Activated naive CD4-positive, alpha-beta T cell (primary cell): ENCODE measurements at regions not wholly inside any gene's neighbourhood (a gene's known extent, or its start where the extent isn't known, plus 50 kb on each side); places are given as distances from the start of the nearest gene placed in this dataset.

Source experiments
- DNase-seq, 4 experiments: peaks; one replicate each; lab custom pipeline; 2025; lab: John Stamatoyannopoulos, UW

- no peak for DNase-seq
These were observed 414.2 kb downstream of the FOXO1 start for GRCh38 chr13:40252241-40252640.

DNA sequence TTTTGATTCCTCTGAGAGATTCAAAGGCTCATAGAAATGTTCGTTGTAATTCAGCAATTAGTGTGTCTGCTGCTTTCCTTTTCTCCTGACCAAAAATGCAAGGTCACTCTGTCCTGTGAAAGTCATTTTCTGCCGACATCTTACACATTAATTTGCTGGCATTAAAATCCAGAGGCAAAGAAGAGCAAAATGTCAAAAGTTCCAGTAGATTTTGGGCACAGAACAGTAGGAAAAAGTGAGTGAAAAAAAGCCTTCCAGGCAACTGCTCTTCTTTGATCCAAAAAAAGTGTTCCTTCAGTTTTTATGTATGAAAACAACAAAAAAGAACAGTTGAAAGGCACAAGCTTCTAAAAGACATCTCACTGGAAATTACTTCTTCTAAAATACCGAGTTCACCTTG is 413.8 kb downstream of the FOXO1 start:
- no peak for DNase-seq

DNA sequence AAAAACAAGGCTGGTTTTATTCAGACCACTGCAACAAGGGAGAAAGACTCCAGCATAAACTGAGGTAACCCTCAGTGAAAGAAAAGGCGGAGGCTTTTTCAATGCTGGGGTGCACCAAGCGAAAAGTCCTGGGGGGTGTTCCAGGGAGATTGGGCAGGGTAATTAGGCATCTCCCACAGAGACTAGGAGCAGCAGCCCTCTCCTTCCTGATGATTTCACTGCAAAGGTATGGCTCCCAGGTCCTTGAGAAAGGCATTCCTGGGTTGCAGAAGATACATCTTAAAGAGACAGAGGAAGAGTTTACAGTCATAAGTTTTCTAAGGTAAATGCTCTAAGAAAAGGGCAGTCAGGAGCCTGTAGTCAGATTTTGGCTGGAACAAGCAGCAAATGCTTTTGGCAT is 412.0 kb downstream of the FOXO1 start:
- no peak for DNase-seq

DNA sequence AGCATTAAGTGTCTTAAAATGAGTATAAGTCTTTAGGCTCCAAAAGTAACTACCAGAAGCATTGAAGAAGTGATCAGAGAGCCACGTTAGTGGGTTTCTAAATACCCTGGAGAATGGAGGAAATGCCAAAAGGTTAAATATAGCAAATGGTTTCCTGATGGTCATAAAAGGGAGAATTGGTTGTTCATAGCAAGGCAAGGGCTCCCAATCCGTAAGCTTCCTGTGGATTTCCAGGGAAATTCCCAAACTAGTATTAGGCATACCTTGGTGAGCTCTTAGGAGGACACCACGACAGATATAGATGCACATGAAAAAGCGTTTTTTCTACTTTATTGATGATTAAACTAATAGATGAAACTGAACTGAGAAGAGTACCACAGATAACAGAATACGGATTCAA is 410.9 kb downstream of the FOXO1 start:
- DNase-seq = no peak

GRCh38 chr13:40259899-40260298 is 406.5 kb downstream of the FOXO1 start:
- DNase-seq = no peak

- no peak for DNase-seq
These were observed 405.1 kb downstream of the FOXO1 start for GRCh38 chr13:40261336-40261735.

DNA sequence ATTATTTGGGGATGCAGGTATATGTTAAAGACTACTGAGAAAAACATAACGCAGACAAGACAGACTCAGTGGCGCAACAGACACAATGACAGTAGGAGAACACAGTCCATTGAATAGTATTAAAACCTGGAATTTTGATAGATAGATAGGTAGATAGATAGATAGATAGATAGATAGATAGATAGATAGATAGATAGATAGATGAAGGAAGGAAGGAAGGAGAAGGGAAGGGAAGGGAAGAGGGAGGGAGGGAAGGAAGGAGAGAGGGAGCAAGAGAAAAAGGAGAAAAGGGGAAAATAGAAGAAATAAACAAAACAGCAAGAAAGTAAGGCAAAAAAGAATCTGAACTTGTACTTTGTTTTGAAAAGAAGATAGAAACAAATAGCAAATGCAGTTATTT is 404.5 kb downstream of the FOXO1 start:
- DNase-seq = no peak

GRCh38 chr13:40269086-40269485 is 397.4 kb downstream of the FOXO1 start:
- DNase-seq = no peak

- DNase-seq = no peak
These were observed 395.7 kb downstream of the FOXO1 start for GRCh38 chr13:40270726-40271125.

- no peak for DNase-seq
These were observed 395.1 kb downstream of the FOXO1 start for GRCh38 chr13:40271271-40271885.

DNA sequence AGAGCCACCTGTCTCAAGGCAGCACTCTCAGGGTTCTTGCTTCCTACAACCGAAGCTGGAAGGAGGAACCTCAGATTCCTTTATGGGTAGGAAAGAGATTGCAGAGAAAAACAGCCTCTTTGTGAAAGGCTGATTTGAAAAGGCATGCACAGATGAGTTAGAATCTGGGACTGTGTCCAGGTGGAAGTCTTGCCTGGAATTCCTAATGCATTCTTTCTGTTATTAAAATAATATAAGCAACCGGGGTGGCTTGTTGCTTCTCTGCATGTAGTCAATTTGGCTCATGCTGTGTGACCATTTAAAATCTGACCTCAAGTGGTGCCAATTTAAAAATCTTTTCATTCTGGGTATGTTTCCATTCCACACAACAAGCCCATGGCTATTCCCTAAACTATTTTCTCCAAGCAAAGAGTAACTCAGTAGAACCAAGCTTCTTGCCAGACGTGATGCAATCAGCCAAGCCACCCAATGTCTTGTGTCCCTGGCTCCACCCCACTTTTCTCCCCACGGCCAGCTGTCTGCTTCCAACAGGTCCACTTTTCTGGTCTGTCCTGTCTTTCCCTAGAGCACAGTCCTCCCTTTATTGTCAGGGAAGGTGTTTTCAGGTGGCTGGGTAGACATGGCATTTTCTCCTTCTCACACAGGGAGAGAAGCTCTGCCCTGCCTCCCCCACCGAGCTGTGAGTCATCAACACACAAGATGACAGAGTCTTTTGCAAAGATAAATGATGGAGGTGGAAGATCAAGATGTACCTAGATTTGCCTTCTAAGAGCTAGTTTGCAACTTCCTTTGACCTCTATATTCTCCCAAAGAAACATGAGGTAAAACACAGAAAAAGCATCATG is 394.3 kb downstream of the FOXO1 start:
- DNase-seq = peak in 1 of 4 experiments; percentile 34

GRCh38 chr13:40272776-40273139 is 393.7 kb downstream of the FOXO1 start:
- DNase-seq = no peak

DNA sequence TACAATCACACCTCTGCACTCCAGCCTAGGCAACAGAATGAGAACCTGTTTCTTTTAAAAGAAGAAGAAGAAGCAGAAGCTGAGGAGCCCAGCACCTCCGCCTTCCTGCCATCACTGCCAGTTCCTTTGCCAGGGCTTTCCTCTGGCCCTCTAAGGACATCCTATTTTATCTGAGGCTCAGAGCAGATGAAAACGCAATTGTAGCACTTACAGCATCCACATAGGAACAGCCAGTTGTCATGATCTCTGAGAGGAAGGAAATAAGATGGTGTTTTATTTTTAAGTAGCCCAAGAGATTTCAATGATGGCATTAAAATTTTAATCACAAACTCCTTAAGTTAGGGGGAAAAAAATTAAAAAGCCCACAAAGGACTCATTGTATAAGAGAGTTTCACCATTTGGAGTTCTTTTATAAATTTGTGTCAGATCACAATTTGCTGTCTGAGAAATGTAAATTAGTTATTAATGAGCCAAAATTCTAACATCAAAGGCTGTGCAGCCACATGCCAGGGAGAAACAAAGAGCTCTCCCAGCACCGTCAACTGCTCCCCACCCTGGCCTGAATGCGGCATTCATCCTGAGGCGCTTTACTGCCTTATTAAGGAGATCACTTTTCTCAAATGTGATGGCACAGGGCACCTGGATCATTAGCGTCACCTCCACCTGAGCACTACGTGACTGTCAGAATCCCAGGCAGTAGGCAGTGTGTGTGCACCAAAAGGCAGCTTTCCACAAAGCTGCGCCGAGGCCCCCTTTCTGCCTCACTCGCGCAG is 393.0 kb downstream of the FOXO1 start:
- DNase-seq = no peak

DNA sequence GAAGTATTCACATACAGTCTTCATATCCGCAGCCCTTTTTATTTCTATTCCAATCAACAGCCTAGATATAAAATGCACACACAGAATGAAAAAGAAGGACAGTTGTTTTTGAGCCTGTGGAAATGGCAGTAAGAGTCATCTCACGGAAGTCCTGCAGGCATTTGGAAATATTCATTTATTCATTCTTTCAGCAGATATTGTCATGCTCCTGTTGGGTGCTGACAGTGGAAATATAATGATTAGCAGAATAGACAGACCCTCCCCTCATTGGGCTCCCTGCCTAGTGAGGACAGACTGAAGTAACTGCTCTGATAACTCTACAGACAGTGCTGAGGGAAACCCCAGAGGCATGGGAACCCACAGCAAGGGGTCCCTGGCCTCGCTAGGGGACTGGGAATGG is 392.3 kb downstream of the FOXO1 start:
- DNase-seq = no peak

GRCh38 chr13:40275155-40275554 is 391.3 kb downstream of the FOXO1 start:
- DNase-seq = no peak

DNA sequence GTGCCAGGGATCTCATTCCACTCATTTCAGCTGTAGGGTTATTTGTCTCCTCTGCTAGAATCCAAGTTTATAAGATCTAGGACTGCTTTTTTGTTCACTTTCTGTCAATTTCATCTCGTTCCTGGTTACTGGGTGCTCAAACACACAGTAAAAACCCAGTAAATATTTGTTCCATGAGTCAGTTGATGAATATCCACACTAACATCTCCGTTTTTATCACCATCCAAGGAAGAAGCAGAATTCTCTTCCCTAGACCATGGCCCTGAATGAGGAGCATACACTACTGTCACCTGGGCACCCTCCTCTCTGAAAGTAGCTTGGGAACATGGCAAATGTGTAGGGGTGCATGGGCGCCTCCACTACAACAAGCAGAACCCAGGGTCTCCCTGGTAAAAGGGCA is 390.8 kb downstream of the FOXO1 start:
- DNase-seq = no peak

GRCh38 chr13:40283666-40284065 is 382.8 kb downstream of the FOXO1 start:
- DNase-seq = no peak

GRCh38 chr13:40285634-40286033 is 380.8 kb downstream of the FOXO1 start:
- no peak for DNase-seq

DNA sequence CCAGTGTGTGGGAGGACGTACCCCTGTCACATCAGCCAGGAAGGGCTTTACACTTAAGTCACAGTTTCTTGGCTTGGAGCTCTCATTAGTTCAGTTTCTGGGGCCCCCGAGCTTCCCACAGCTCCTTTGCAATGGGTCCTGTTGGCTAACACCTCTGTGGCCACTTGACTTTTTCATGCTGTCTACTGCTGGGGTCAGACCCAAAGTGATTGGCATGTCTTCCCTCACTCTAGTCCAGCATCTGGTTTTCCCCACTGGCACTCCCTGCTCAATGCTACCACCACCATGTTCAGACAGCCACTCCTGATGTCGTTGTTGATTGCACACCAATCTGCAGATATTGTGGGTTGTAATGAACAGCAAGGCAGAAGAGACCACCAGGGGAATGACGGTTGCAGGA is 379.0 kb downstream of the FOXO1 start:
- no peak for DNase-seq

GRCh38 chr13:40288259-40288658 is 378.2 kb downstream of the FOXO1 start:
- DNase-seq = no peak

GRCh38 chr13:40290758-40291157 is 375.7 kb downstream of the FOXO1 start:
- no peak for DNase-seq

DNA sequence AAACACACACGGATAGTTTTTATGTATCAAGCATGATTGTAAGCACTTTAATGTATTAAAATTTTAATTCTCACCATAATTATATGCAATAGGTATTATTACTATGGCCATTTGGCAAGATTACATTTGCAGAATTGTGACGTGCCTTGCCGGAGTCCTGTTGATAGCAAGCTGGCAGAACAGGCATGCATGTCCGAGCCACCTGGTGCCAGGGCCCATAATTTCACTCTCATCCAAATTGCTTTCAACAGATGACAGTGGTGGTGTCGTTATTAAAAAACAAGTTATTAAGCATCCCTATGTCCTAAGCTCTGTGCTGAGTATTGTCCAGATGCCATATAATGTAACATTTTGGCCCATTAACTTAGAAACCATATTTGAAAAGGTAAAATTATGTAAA is 374.3 kb downstream of the FOXO1 start:
- no peak for DNase-seq

DNA sequence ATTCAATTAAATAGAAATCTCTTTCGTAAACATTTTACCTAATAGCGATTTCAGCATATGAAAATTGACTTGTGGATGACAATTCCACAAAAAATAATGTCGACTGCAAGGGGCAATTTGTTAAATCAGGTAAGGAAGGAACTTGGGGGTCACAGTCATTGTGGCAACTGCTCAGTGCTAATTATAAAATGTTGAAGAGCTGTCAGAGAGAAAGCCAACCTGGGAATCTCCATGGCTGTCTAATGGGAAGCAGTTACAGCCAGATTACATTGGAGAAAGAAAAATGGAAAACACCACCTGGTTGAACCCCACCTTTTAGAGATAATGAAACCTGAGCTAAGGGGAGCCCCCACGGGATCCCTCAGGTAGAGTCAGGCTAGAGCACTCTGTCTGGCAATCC is 373.9 kb downstream of the FOXO1 start:
- no peak for DNase-seq
